Endothelial cell of umbilical vein (primary cell): ENCODE measurements at regions not wholly inside any gene's neighbourhood (a gene's known extent, or its start where the extent isn't known, plus 50 kb on each side); places are given as distances from the start of the nearest gene placed in this dataset.

ENCODE experiments used
- BruUV-seq: library from RNA; stranded (reverse); fragments of 400-500 nt; replicated peaks from 2 replicates; lab custom pipeline; 2021; lab: Mats Ljungman, UMichigan
- CTCF ChIA-PET: fragments of 300-600, 350-600 bp; sonication (Branson Sonifier 250); formaldehyde crosslinking; loops from one replicate; lab custom pipeline; 2021; ENCODE audit warnings: antibody characterized with exemption, inconsistent platforms; lab: Charles Lee
- POLR2A ChIA-PET: fragments of 300-600, 350-600 bp; sonication (Branson Sonifier 250); formaldehyde crosslinking; loops from one replicate; lab custom pipeline; 2021; ENCODE audit warnings: antibody characterized with exemption, inconsistent platforms; lab: Charles Lee
- DNase-seq: peaks from one replicate; pipeline ENCODE4 v3.0.0-alpha.2; 2011; ENCODE audit warnings: low read depth, low spot score
- FAIRE-seq: peaks from 2 replicates; lab custom pipeline; 2011; peaks lifted over from hg19 to GRCh38; lab: Jason Lieb, UNC
- H2AFZ ChIP-seq: 2 replicates; pipeline ENCODE4 v1.6.0; 2012; ENCODE audit warnings: low read depth, low read length, control low read depth, inconsistent platforms
- H3K27ac ChIP-seq: 2 replicates; pipeline ENCODE4 v1.5.1; 2011; ENCODE audit warnings: low read depth, mild to moderate bottlenecking, control low read depth, low read length, moderate library complexity; ENCODE audit not compliant: insufficient read depth
- H3K27me3 ChIP-seq, 2 experiments: 2 replicates each; pipeline versions ENCODE4 v1.6.0 to v1.6.1; 2011; ENCODE audit warnings: low read length in 2 of 2, mixed read lengths in 1 of 2; ENCODE audit not compliant: control insufficient read depth in 2 of 2, insufficient read depth in 2 of 2
- H3K36me3 ChIP-seq, 2 experiments: 2 replicates in 1 of 2; 3 replicates in 1 of 2; pipeline ENCODE4 v1.5.1; 2011; ENCODE audit warnings: low read length in 2 of 2, mild to moderate bottlenecking in 1 of 2, moderate library complexity in 1 of 2; ENCODE audit not compliant: control insufficient read depth in 2 of 2, insufficient read depth in 2 of 2; ENCODE audit errors: extremely low read depth in 1 of 2
- H3K4me1 ChIP-seq: 3 replicates; pipeline ENCODE4 v1.5.1; 2011; ENCODE audit warnings: mild to moderate bottlenecking, low read length; ENCODE audit not compliant: control insufficient read depth, insufficient read depth; ENCODE audit errors: extremely low read depth
- H3K4me2 ChIP-seq: 2 replicates; pipeline ENCODE4 v1.6.1; 2011; ENCODE audit warnings: low read length, control low read depth, mixed read lengths; ENCODE audit not compliant: insufficient read depth
- H3K4me3 ChIP-seq, 3 experiments: fragments of 200-600 bp in 1 of 3; sonication (generic), shearing (Covaris generic) in 1 of 3; replicated peaks in 1 of 3; 2 replicates each; pipeline ENCODE4 v1.5.1; 2011 to 2016; ENCODE audit warnings: control low read depth in 3 of 3, low read length in 3 of 3, mild to moderate bottlenecking in 2 of 3, inconsistent platforms in 1 of 3, low read depth in 1 of 3, moderate library complexity in 1 of 3; ENCODE audit not compliant: insufficient read depth in 1 of 3
- H3K79me2 ChIP-seq: 2 replicates; pipeline ENCODE4 v1.6.0; 2012; ENCODE audit warnings: low read length, inconsistent platforms; ENCODE audit not compliant: control insufficient read depth, insufficient read depth
- H3K9ac ChIP-seq: replicated peaks from 2 replicates; pipeline ENCODE3; 2011; ENCODE audit warnings: low read length, control low read depth; ENCODE audit not compliant: insufficient read depth; ENCODE audit errors: extremely low read depth
- H3K9me1 ChIP-seq: replicated peaks from 3 replicates; pipeline ENCODE4 v1.6.0; 2011; ENCODE audit warnings: mild to moderate bottlenecking, low read length; ENCODE audit not compliant: control insufficient read depth, insufficient read depth; ENCODE audit errors: extremely low read depth
- H3K9me3 ChIP-seq: replicated peaks from 2 replicates; pipeline ENCODE4 v1.5.1; 2012; ENCODE audit warnings: low read length, inconsistent platforms; ENCODE audit not compliant: control insufficient read depth, insufficient read depth
- H4K20me1 ChIP-seq: replicated peaks from 2 replicates; pipeline ENCODE3; 2011; ENCODE audit warnings: mild to moderate bottlenecking, low read length; ENCODE audit not compliant: control insufficient read depth, insufficient read depth; ENCODE audit errors: extremely low read depth
- EZH2 ChIP-seq: IDR thresholded peaks from 2 replicates; pipeline ENCODE4 v1.6.1; 2012; ENCODE audit warnings: borderline replicate concordance, low read depth, mild to moderate bottlenecking, moderate library complexity, low read length, inconsistent platforms; ENCODE audit not compliant: severe bottlenecking
- FOS ChIP-seq: IDR thresholded peaks from 2 replicates; pipeline ENCODE4 v1.6.1; 2011; ENCODE audit warnings: mild to moderate bottlenecking, low read length, moderate library complexity, borderline replicate concordance; ENCODE audit not compliant: insufficient read depth
- GATA2 ChIP-seq: IDR thresholded peaks from 2 replicates; pipeline ENCODE4 v1.7.0; 2011; ENCODE audit warnings: low read depth, mild to moderate bottlenecking, moderate library complexity, mixed read lengths, low read length; ENCODE audit not compliant: insufficient read length, insufficient read depth
- JUN ChIP-seq: IDR thresholded peaks from 2 replicates; pipeline ENCODE4 v1.6.1; 2011; ENCODE audit warnings: borderline replicate concordance, low read depth; ENCODE audit not compliant: insufficient read length, insufficient read depth
- MYC ChIP-seq: IDR thresholded peaks from one replicate; pipeline ENCODE4 v1.6.1; 2011; ENCODE audit warnings: mild to moderate bottlenecking, low read depth, low read length
- POLR2A ChIP-seq: IDR thresholded peaks from 2 replicates; pipeline ENCODE4 v1.6.1; 2012; ENCODE audit warnings: low read depth, mild to moderate bottlenecking, control low read depth, low read length
- POLR2AphosphoS5 ChIP-seq: IDR thresholded peaks from 2 replicates; pipeline ENCODE4 v1.6.1; 2012; ENCODE audit warnings: low read depth, mild to moderate bottlenecking, control low read depth, low read length, moderate library complexity; ENCODE audit not compliant: insufficient read depth
- dilution Hi-C: fragments of 300-500 bp; cut with MboI; formaldehyde crosslinking; loops from one replicate; pipeline ENCODE4 v1.15.0; 2019; ENCODE audit warnings: low sequenced_read_pairs; ENCODE audit not compliant: extremely low pct_ligation_motif_present
- intact Hi-C: fragments of 100-400 bp; cut with micrococcal nuclease; formaldehyde crosslinking; loops from one replicate; pipeline ENCODE4 v1.10.0; 2022
- TF ChIP-seq, protein P1 (sequence below): IDR thresholded peaks from 2 replicates; pipeline ENCODE4 v1.6.1; 2011; ENCODE audit not compliant: insufficient read depth, insufficient read length
- TF ChIP-seq, protein P2 (sequence below), 2 donors: IDR thresholded peaks; 1 replicate in 1 of 2; 2 replicates in 1 of 2; pipeline ENCODE4 v1.5.1; 2011; ENCODE audit warnings: low read length in 2 of 2, mild to moderate bottlenecking in 2 of 2, moderate library complexity in 2 of 2, control low read depth in 1 of 2, inconsistent platforms in 1 of 2, low read depth in 1 of 2; ENCODE audit not compliant: insufficient read depth in 1 of 2; ENCODE audit errors: extremely low read depth in 1 of 2

GRCh38 chr4:62359441-62360155 lies 1159.5 kb downstream of the ADGRL3 start:
- CTCF ChIA-PET, result no interaction called here

More at GRCh38 chr4:62359441-62360155, 1159.5 kb downstream of the ADGRL3 start:
- Histone ChIP-seq H3K4me3 (no peak overlapping the region), H3K4me2 (no peak overlapping the region), H3K36me3 (no peaks in the 10 kb centered on the region), H3K9me1 (no peaks in the 10 kb centered on the region), H3K4me1 (no peaks in the 10 kb centered on the region), H3K9ac (no peak overlapping the region), H3K79me2 (no peaks in the 10 kb centered on the region), H2AFZ (no peak overlapping the region), H3K27ac (no peak overlapping the region), H4K20me1 (no peaks in the 10 kb centered on the region), H3K27me3 (no peaks in the 10 kb centered on the region), H3K9me3 (peaks cover 2% of the 10 kb centered on the region)
- no TSS peak for BruUV-seq
- no peak for TF ChIP-seq GATA2
- TF ChIP-seq, protein P1, sequence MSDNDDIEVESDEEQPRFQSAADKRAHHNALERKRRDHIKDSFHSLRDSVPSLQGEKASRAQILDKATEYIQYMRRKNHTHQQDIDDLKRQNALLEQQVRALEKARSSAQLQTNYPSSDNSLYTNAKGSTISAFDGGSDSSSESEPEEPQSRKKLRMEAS, result no peak
- no peak for TF ChIP-seq POLR2AphosphoS5
- TF ChIP-seq JUN, result no peak
- TF ChIP-seq FOS, result no peak
- no peak for TF ChIP-seq EZH2
- no peak for TF ChIP-seq POLR2A
- TF ChIP-seq, protein P2, sequence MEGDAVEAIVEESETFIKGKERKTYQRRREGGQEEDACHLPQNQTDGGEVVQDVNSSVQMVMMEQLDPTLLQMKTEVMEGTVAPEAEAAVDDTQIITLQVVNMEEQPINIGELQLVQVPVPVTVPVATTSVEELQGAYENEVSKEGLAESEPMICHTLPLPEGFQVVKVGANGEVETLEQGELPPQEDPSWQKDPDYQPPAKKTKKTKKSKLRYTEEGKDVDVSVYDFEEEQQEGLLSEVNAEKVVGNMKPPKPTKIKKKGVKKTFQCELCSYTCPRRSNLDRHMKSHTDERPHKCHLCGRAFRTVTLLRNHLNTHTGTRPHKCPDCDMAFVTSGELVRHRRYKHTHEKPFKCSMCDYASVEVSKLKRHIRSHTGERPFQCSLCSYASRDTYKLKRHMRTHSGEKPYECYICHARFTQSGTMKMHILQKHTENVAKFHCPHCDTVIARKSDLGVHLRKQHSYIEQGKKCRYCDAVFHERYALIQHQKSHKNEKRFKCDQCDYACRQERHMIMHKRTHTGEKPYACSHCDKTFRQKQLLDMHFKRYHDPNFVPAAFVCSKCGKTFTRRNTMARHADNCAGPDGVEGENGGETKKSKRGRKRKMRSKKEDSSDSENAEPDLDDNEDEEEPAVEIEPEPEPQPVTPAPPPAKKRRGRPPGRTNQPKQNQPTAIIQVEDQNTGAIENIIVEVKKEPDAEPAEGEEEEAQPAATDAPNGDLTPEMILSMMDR (IDR thresholded peaks at IDR 0.05; ENCODE audit: extremely low read depth in 1 of 2, insufficient read depth in 1 of 2, low read depth in 1 of 2, low read length in 2 of 2), result no peak
- no peak for TF ChIP-seq MYC
- dilution Hi-C loops, result no loop called here
- DNase-seq, result no peak
- FAIRE-seq, result no peak
- POLR2A ChIA-PET, result no interaction called here
- intact Hi-C loops, result no loop called here
